GM19240 (cell line): ENCODE measurements at regions not wholly inside any gene's neighbourhood (a gene's known extent, or its start where the extent isn't known, plus 50 kb on each side); places are given as distances from the start of the nearest gene placed in this dataset.
A peak's percentile ranks its signal among the peaks of the same experiment; 100 is the strongest.
"Not testable (repeated sequence)": the region's sequence is repeated elsewhere in the genome, so short reads cannot be mapped to it uniquely, and the experiment has no call there.

Source experiments
- DNase-seq: peaks from one replicate; pipeline ENCODE4 v3.0.0; 2011; ENCODE audit warnings: low spot score; ENCODE audit not compliant: insufficient read length

DNA sequence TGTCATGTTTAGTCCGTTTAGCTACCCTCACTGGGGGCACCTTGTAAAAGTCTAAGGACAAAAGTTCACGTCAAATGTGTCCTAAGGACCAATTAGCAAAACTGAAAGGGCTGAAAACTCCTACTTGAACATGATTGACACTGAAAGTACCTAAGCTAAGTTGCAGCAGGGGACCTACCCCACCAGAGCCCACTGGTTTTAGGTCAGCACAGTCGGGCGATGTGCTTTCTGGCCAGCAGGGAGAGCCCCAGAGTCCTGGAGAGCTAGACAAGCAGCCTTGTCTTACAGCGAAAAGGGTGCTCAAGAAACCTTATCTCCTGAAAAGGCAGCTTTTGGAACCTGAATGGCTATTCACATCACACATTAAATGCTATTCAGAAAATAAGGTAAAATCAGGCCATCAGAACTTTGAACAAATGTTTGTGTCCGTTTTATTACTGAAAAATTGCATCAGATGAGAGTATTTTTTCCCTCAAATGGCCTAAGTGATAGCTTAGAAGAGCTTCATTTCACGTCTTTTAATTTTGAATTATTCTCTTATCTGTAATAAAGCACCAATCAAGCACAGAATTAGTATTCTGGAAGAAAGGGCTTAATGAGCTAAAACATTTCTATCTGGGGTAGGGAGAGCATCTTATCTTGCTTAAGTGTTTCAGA, 52.2 kb upstream of the MKI67 start:
- peak; percentile 16 for DNase-seq

GRCh38 chr10:128180843-128181242, 54.6 kb upstream of the MKI67 start:
- DNase-seq = no peak

DNA sequence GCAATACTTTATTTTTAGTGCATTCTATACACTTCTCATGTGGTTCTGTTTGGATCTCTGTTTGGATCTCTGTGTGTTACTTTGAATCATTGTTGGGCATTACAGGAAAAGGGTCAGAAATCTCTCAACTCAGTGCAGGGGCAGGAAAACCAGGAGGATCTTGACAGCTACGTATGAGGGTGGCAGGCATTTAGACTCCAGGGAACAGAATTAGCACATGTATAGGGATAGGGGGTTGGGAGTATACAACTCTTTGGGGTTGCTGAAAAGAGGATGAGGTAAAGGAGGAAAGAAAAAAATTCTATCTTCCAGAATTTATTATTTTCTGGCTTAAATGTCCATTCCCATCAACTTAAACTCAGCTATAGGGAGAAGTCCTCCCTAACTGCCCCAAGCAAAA, 59.4 kb upstream of the MKI67 start:
- no peak for DNase-seq

GRCh38 chr10:128186959-128187787, 61.0 kb upstream of the MKI67 start:
- DNase-seq = no peak

DNA sequence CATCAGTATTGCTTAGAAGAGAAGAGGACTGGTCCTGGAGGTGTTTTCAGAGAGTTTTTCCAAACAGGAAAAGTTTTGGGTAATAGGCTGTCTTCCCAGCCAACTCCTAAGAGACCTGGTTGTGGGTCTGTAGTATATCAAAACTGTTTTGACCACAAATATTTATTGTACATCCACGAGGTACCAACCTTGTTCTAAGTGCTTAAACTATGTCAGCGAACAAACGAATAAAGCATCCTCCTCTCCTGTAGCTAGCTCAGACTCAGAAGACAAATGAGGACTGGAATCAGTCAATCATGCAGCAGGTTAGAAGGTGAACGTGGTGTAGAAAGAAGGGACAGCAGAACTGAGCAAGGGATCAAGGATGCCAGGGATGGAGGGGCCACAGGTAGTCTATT, 61.6 kb upstream of the MKI67 start:
- no peak for DNase-seq

DNA sequence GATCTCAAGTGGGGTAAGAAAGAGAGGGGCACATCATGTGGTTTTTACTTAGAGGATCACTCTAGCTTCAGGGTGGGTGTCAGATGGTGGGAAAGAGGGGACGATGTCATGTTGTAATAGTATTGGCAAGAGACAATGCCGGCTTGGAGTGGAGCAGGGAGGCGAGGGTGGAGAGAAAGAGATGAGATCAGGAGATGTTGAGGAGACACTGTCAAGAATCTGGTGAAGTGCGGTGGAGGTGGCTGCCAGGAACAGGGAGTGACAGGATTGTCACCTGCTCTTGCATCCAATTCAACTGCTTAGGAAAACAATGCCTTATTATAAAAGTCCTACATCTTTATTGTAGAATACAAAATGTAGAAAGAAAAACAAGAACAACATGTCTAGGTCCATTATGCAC, 63.0 kb upstream of the MKI67 start:
- DNase-seq = no peak

- DNase-seq = no peak
Observed at GRCh38 chr10:128191847-128192246, 65.6 kb upstream of the MKI67 start.

DNA sequence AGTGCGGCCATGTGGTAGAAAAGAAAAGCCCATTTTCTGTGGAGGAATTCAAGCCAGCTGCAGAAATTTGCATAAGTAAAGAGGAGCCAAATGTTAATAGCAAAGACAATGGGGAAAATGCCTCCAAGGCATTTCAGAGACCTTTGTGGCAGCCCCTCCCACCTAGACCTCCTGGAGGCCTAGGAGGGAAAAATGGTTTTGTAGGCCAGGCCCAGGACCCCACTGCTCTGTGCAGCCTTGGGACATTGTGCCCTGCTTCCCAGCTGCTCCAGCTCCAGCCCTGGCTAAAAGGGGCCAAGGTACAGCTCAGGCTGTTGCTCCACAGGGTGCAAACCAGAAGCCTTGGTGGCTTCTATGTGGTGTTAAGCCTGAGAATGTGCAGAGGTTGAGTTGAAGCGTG, 75.6 kb upstream of the MKI67 start:
- DNase-seq = not testable (repeated sequence)

DNA sequence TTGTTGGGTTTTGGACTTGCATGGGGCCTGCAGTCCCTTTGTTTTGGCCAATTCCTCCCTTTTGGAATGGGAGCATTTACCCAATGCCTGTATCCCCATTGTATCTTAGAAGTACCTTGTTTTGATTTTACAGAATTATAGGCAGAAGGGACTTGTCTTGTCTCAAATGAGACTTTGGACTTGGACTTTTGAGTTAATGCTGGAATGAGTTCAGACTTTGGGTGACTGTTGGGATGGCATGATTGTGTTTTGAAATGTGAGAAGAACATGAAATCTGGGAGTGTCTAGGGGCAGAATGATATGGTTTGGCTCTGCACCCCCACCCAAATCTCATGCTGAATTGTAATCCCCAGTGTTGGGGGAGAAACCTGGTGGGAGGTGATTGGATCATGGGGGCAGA, 76.8 kb upstream of the MKI67 start:
- no peak for DNase-seq

DNA sequence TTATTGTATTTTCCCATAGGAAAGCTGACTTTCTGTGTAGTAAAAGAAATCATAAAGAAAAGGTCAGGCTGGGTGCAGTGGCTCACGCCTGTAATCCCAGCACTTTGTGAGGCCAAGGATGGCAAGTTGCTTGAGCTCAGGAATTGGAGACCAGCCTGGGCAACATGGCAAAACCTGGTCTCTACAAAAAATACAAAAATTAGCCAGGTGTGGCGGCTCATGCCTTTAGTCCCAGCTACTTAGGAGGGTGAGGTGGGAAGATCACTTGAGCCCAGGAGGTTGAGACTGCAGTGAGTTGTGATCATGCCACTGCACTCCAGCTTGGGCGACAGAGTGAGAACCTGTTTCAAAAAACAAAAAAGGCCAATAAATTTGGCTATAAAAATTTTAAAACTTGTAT, 79.4 kb upstream of the MKI67 start:
- DNase-seq = not testable (repeated sequence)

GRCh38 chr10:128206676-128207075, 80.5 kb upstream of the MKI67 start:
- no peak for DNase-seq

GRCh38 chr10:128209862-128210214, 83.6 kb upstream of the MKI67 start:
- DNase-seq = no peak

- DNase-seq = peak; percentile 13
Observed at GRCh38 chr10:128210215-128211063, 84.2 kb upstream of the MKI67 start.

- DNase-seq = no peak
Observed at GRCh38 chr10:128211064-128211504, 84.9 kb upstream of the MKI67 start.

- peak; percentile 95 for DNase-seq
Observed at GRCh38 chr10:128211953-128212727, 85.9 kb upstream of the MKI67 start.

- no peak for DNase-seq
Observed at GRCh38 chr10:128213156-128213555, 86.9 kb upstream of the MKI67 start.

GRCh38 chr10:128215733-128216132, 89.5 kb upstream of the MKI67 start:
- DNase-seq = no peak

- DNase-seq = no peak
Observed at GRCh38 chr10:128217136-128217535, 90.9 kb upstream of the MKI67 start.

DNA sequence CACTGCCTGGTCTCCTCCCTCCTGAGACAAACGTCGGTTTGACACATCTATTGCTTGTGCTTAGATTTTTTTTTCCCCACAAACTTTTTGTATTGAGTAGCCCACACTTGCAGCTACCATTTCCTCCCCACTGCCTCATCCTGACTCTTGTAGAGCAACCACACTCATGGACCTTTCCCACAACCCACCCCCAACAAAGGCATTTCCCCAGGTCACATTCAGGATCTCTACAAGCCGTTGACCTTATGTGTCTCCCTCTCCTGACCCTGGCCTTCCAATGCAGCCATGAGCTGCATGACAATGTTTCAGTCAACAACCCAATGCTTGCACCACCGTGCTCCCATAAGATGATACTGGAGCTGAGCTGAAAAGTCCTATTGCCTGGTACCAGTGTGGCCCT, 91.9 kb upstream of the MKI67 start:
- DNase-seq = no peak

DNA sequence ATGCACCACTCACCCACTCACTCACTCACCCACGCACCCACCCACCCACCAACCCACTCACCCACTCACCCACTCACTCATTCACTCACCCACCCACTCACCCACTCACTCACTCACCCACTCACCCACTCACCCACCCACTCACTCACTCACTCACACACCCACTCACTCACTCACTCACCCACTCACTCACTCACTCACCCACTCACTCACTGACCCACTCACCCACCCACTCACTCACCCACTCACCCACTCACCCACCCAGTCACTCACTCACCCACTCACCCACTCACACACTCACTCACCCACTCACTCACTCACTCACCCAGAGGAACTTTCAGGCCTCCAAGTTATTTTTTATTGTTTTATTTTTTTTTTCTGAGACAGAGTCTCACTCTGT, 93.1 kb upstream of the MKI67 start:
- no peak for DNase-seq

GRCh38 chr10:128220021-128220420, 93.8 kb upstream of the MKI67 start:
- DNase-seq = no peak
